ENCODE measurements at regions not wholly inside any gene's neighbourhood (a gene's known extent, or its start where the extent isn't known, plus 50 kb on each side); places are given as distances from the start of the nearest gene placed in this dataset.

DNA sequence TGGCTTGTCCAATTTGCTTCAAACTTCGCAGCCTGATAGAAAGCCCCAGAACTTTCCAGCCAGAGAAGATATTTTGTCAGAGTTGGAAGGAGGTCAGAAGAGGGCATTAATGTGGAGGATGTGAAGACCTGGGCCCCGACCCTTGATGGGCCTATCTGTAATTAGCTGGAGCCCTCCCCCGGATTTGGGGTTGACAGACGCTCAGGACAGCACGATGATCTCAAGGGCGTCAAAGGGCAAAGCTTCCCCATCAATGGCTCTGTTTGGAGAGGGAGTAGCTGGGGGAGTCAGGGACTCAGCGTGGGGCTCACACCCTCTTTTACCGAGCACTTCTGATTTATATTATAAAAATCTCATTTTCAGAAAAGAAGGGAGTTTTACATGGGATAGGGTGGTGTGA is 59.0 kb upstream of the PPP2R3B start:
- no peak for TF ChIP-seq YY1 (IDR thresholded peaks at IDR 0.05; ENCODE audit: insufficient read depth, insufficient read length)
- TF ChIP-seq SUZ12 (IDR thresholded peaks at IDR 0.05; ENCODE audit: extremely low read depth, insufficient read depth, insufficient read length): no peak

All from NT2/D1 (cell line).